ENCODE measurements at regions not wholly inside any gene's neighbourhood (a gene's known extent, or its start where the extent isn't known, plus 50 kb on each side); places are given as distances from the start of the nearest gene placed in this dataset.

- POLR2A ChIA-PET (ENCODE audit: low non-redundant PET), result interaction anchor here (0.6 kb wide), 1 partner anchor 12 kb away, joined by 3 read pairs; no protein-coding TSS in a partner anchor
- no peak for DNase-seq (ENCODE audit: low spot score)
- no peaks in the 10 kb centered on the region for H3K4me1 ChIP-seq (ENCODE audit: insufficient read depth, low read length, poor library complexity, severe bottlenecking)
- H3K9me3 ChIP-seq (ENCODE audit: low read depth, low read length, poor library complexity, severe bottlenecking), result no peaks in the 10 kb centered on the region
- TF ChIP-seq CTCF (conservative IDR thresholded peaks at IDR 0.05; ENCODE audit: low read depth, low read length) (no peak), EZH2 (IDR thresholded peaks at IDR 0.05; ENCODE audit: borderline replicate concordance, low read depth, low read length, poor library complexity, severe bottlenecking) (no peak)
- H3K27ac ChIP-seq (ENCODE audit: low read depth, low read length, poor library complexity, severe bottlenecking), result no peak overlapping the region
- no peaks in the 10 kb centered on the region for H3K36me3 ChIP-seq (ENCODE audit: insufficient read depth, low read length, poor library complexity, severe bottlenecking)
- no peaks in the 10 kb centered on the region for H3K27me3 ChIP-seq (replicated peaks; ENCODE audit: insufficient read depth, low read depth, low read length, poor library complexity)
- BruUV-seq (replicated peaks), result no TSS peak
- H3K4me3 ChIP-seq (ENCODE audit: low read depth, low read length, poor library complexity, severe bottlenecking), result no peak overlapping the region
- intact Hi-C loops (cut with micrococcal nuclease; ENCODE audit: unreplicated experiment), result no loop called here
- CTCF ChIA-PET, result no interaction called here
These were observed 599.4 kb downstream of the ZIC1 start for GRCh38 chr3:148008591-148008990.

- ChIA-PET POLR2A (ENCODE audit: low non-redundant PET) (no interaction called here), CTCF (no interaction called here)
- no TSS peak for BruUV-seq (replicated peaks)
- no peak overlapping the region for H3K27ac ChIP-seq (ENCODE audit: low read depth, low read length, poor library complexity, severe bottlenecking)
- intact Hi-C loops (cut with micrococcal nuclease; ENCODE audit: unreplicated experiment), result no loop called here
- no peaks in the 10 kb centered on the region for H3K36me3 ChIP-seq (ENCODE audit: insufficient read depth, low read length, poor library complexity, severe bottlenecking)
- H3K4me3 ChIP-seq (ENCODE audit: low read depth, low read length, poor library complexity, severe bottlenecking), result no peak overlapping the region
- no peak for DNase-seq (ENCODE audit: low spot score)
- no peaks in the 10 kb centered on the region for H3K27me3 ChIP-seq (replicated peaks; ENCODE audit: insufficient read depth, low read depth, low read length, poor library complexity)
- H3K4me1 ChIP-seq (ENCODE audit: insufficient read depth, low read length, poor library complexity, severe bottlenecking), result no peaks in the 10 kb centered on the region
- H3K9me3 ChIP-seq (ENCODE audit: low read depth, low read length, poor library complexity, severe bottlenecking), result peaks cover 12% of the 10 kb centered on the region
- TF ChIP-seq EZH2 (IDR thresholded peaks at IDR 0.05; ENCODE audit: borderline replicate concordance, low read depth, low read length, poor library complexity, severe bottlenecking), result no peak
- TF ChIP-seq CTCF (conservative IDR thresholded peaks at IDR 0.05; ENCODE audit: low read depth, low read length), result no peak
These were observed 611.7 kb downstream of the ZIC1 start for GRCh38 chr3:148020861-148021260.

- Histone ChIP-seq H3K27me3 (replicated peaks; ENCODE audit: insufficient read depth, low read depth, low read length, poor library complexity) (no peaks in the 10 kb centered on the region), H3K4me1 (ENCODE audit: insufficient read depth, low read length, poor library complexity, severe bottlenecking) (no peaks in the 10 kb centered on the region), H3K9me3 (ENCODE audit: low read depth, low read length, poor library complexity, severe bottlenecking) (peaks cover 12% of the 10 kb centered on the region), H3K4me3 (ENCODE audit: low read depth, low read length, poor library complexity, severe bottlenecking) (no peak overlapping the region), H3K27ac (ENCODE audit: low read depth, low read length, poor library complexity, severe bottlenecking) (no peak overlapping the region), H3K36me3 (ENCODE audit: insufficient read depth, low read length, poor library complexity, severe bottlenecking) (no peaks in the 10 kb centered on the region)
- intact Hi-C loops (cut with micrococcal nuclease; ENCODE audit: unreplicated experiment), result no loop called here
- CTCF ChIA-PET, result no interaction called here
- no TSS peak for BruUV-seq (replicated peaks)
- POLR2A ChIA-PET (ENCODE audit: low non-redundant PET), result no interaction called here
- no peak for DNase-seq (ENCODE audit: low spot score)
- TF ChIP-seq EZH2 (IDR thresholded peaks at IDR 0.05; ENCODE audit: borderline replicate concordance, low read depth, low read length, poor library complexity, severe bottlenecking) (no peak), CTCF (conservative IDR thresholded peaks at IDR 0.05; ENCODE audit: low read depth, low read length) (no peak)
These were observed 612.2 kb downstream of the ZIC1 start for GRCh38 chr3:148021381-148021780.

Data from A673 (cell line).